Jurkat, Clone E6-1 (cell line): ENCODE measurements at regions not wholly inside any gene's neighbourhood (a gene's known extent, or its start where the extent isn't known, plus 50 kb on each side); places are given as distances from the start of the nearest gene placed in this dataset.
"Not testable (repeated sequence)": the region's sequence is repeated elsewhere in the genome, so short reads cannot be mapped to it uniquely, and the experiment has no call there.

Source experiments
- DNase-seq: peaks from one replicate; pipeline ENCODE4 v3.0.0-alpha.2; 2011; ENCODE audit warnings: low read depth, low spot score
- H3K4me3 ChIP-seq: 2 replicates; pipeline ENCODE4 v1.5.1; 2011; ENCODE audit warnings: mild to moderate bottlenecking, low read length, control low read depth, moderate library complexity

- DNase-seq = no peak
- H3K4me3 ChIP-seq = no peak overlapping the region
Measured at GRCh38 chr3:118088696-118089095, 946.0 kb downstream of the IGSF11 start.

GRCh38 chr3:118089563-118089962, 945.1 kb downstream of the IGSF11 start:
- no peak for DNase-seq
- H3K4me3 ChIP-seq = no peak overlapping the region

- H3K4me3 ChIP-seq = no peak overlapping the region
- DNase-seq = no peak
Measured at GRCh38 chr3:118097226-118097625, 937.4 kb downstream of the IGSF11 start.

GRCh38 chr3:118097660-118098059, 937.0 kb downstream of the IGSF11 start:
- no peak overlapping the region for H3K4me3 ChIP-seq
- no peak for DNase-seq

GRCh38 chr3:118098827-118099226, 935.8 kb downstream of the IGSF11 start:
- no peak for DNase-seq
- H3K4me3 ChIP-seq = no peak overlapping the region

GRCh38 chr3:118101891-118102290, 932.8 kb downstream of the IGSF11 start:
- DNase-seq = no peak
- no peak overlapping the region for H3K4me3 ChIP-seq

GRCh38 chr3:118102737-118103136, 931.9 kb downstream of the IGSF11 start:
- peak; percentile 59 for DNase-seq
- no peak overlapping the region for H3K4me3 ChIP-seq

- no peak overlapping the region for H3K4me3 ChIP-seq
- no peak for DNase-seq
Measured at GRCh38 chr3:118108201-118108600, 926.4 kb downstream of the IGSF11 start.

GRCh38 chr3:118108769-118109168, 925.9 kb downstream of the IGSF11 start:
- no peak overlapping the region for H3K4me3 ChIP-seq
- peak; percentile 19 for DNase-seq

- DNase-seq = peak; percentile 98
- H3K4me3 ChIP-seq = peak overlapping the region; percentile 37
Measured at GRCh38 chr3:118110211-118110610, 924.4 kb downstream of the IGSF11 start.

GRCh38 chr3:118116991-118117390, 917.7 kb downstream of the IGSF11 start:
- DNase-seq = no peak

GRCh38 chr3:118126751-118127150, 907.9 kb downstream of the IGSF11 start:
- no peak overlapping the region for H3K4me3 ChIP-seq
- no peak for DNase-seq

More at GRCh38 chr3:118116991-118117390, 917.7 kb downstream of the IGSF11 start:
- H3K4me3 ChIP-seq = no peak overlapping the region

GRCh38 chr3:118127992-118128391, 906.7 kb downstream of the IGSF11 start:
- DNase-seq = no peak
- no peak overlapping the region for H3K4me3 ChIP-seq

GRCh38 chr3:118128886-118129285, 905.8 kb downstream of the IGSF11 start:
- no peak for DNase-seq
- H3K4me3 ChIP-seq = no peak overlapping the region

GRCh38 chr3:118137778-118138177, 896.9 kb downstream of the IGSF11 start:
- no peak overlapping the region for H3K4me3 ChIP-seq
- DNase-seq = peak; percentile 90

GRCh38 chr3:118144919-118145318, 889.7 kb downstream of the IGSF11 start:
- DNase-seq = peak; percentile 100
- peak overlapping the region; percentile 27 for H3K4me3 ChIP-seq

- peak; percentile 99 for DNase-seq
- H3K4me3 ChIP-seq = peak overlapping the region; percentile 32
Measured at GRCh38 chr3:118146658-118147375, 887.8 kb downstream of the IGSF11 start.

GRCh38 chr3:118151164-118151563, 883.5 kb downstream of the IGSF11 start:
- DNase-seq = no peak
- H3K4me3 ChIP-seq = no peak overlapping the region

GRCh38 chr3:118162627-118163588, 871.7 kb downstream of the IGSF11 start:
- DNase-seq, H3K4me3 ChIP-seq: not testable (repeated sequence)

- no peak for DNase-seq
- H3K4me3 ChIP-seq = no peak overlapping the region
Measured at GRCh38 chr3:118165413-118165812, 869.2 kb downstream of the IGSF11 start.
